ENCODE measurements at regions not wholly inside any gene's neighbourhood (a gene's known extent, or its start where the extent isn't known, plus 50 kb on each side); places are given as distances from the start of the nearest gene placed in this dataset.

- no peak overlapping the region for H3K27ac ChIP-seq
- H3K9me3 ChIP-seq = no peaks in the 10 kb centered on the region
- no peak overlapping the region for H3K4me3 ChIP-seq
- H3K27me3 ChIP-seq = no peaks in the 10 kb centered on the region
- H3K4me1 ChIP-seq = no peaks in the 10 kb centered on the region
- no peak for DNase-seq (ENCODE audit: low spot score in 2 of 2)
- no peaks in the 10 kb centered on the region for H3K36me3 ChIP-seq
- TF ChIP-seq CTCF (IDR thresholded peaks at IDR 0.05) = no peak
- no peak for TF ChIP-seq EP300 (IDR thresholded peaks at IDR 0.05)
- TF ChIP-seq POLR2AphosphoS5 (IDR thresholded peaks at IDR 0.05) = no peak
- no peak for TF ChIP-seq POLR2A (IDR thresholded peaks at IDR 0.05)
Observed at GRCh38 chr5:66342341-66342880, 198.3 kb downstream of the SREK1 start.

GRCh38 chr5:66343370-66344071 is 199.4 kb downstream of the SREK1 start:
- H3K27ac ChIP-seq = no peak overlapping the region
- no peak for DNase-seq (ENCODE audit: low spot score in 2 of 2)
- H3K4me3 ChIP-seq = no peak overlapping the region
- no peaks in the 10 kb centered on the region for H3K36me3 ChIP-seq
- TF ChIP-seq POLR2AphosphoS5 (IDR thresholded peaks at IDR 0.05) = no peak
- no peak for TF ChIP-seq CTCF (IDR thresholded peaks at IDR 0.05)
- TF ChIP-seq EP300 (IDR thresholded peaks at IDR 0.05) = no peak
- TF ChIP-seq POLR2A (IDR thresholded peaks at IDR 0.05) = no peak
- WGBS = 93% methylated on average over 5 of the region's 5 CpGs
- H3K27me3 ChIP-seq = no peaks in the 10 kb centered on the region
- H3K4me1 ChIP-seq = no peaks in the 10 kb centered on the region
- no peaks in the 10 kb centered on the region for H3K9me3 ChIP-seq

- H3K27ac ChIP-seq = no peak overlapping the region
- H3K27me3 ChIP-seq = no peaks in the 10 kb centered on the region
- no peak for DNase-seq (ENCODE audit: low spot score in 2 of 2)
- WGBS = 58% methylated on average over 1 of the region's 1 CpG
- TF ChIP-seq POLR2A (IDR thresholded peaks at IDR 0.05) = no peak
- no peak for TF ChIP-seq POLR2AphosphoS5 (IDR thresholded peaks at IDR 0.05)
- no peak for TF ChIP-seq CTCF (IDR thresholded peaks at IDR 0.05)
- no peak for TF ChIP-seq EP300 (IDR thresholded peaks at IDR 0.05)
- H3K9me3 ChIP-seq = no peaks in the 10 kb centered on the region
- H3K4me3 ChIP-seq = no peak overlapping the region
- no peaks in the 10 kb centered on the region for H3K4me1 ChIP-seq
- no peaks in the 10 kb centered on the region for H3K36me3 ChIP-seq
Observed at GRCh38 chr5:66344544-66344943, 200.4 kb downstream of the SREK1 start.

GRCh38 chr5:66345281-66345680 is 201.2 kb downstream of the SREK1 start:
- H3K4me1 ChIP-seq = no peaks in the 10 kb centered on the region
- H3K4me3 ChIP-seq = no peak overlapping the region

GRCh38 chr5:66346869-66347268 is 202.8 kb downstream of the SREK1 start:
- no peaks in the 10 kb centered on the region for H3K27me3 ChIP-seq
- no peak overlapping the region for H3K27ac ChIP-seq
- H3K36me3 ChIP-seq = no peaks in the 10 kb centered on the region
- H3K4me3 ChIP-seq = no peak overlapping the region
- no peak for DNase-seq (ENCODE audit: low spot score in 2 of 2)
- no peaks in the 10 kb centered on the region for H3K4me1 ChIP-seq
- no peak for TF ChIP-seq EP300 (IDR thresholded peaks at IDR 0.05)
- no peak for TF ChIP-seq POLR2AphosphoS5 (IDR thresholded peaks at IDR 0.05)
- TF ChIP-seq CTCF (IDR thresholded peaks at IDR 0.05) = no peak
- TF ChIP-seq POLR2A (IDR thresholded peaks at IDR 0.05) = no peak
- WGBS = 81% methylated on average over 6 of the region's 6 CpGs
- H3K9me3 ChIP-seq = no peaks in the 10 kb centered on the region

More at GRCh38 chr5:66345281-66345680, 201.2 kb downstream of the SREK1 start:
- no peak for TF ChIP-seq CTCF (IDR thresholded peaks at IDR 0.05)
- no peak for DNase-seq (ENCODE audit: low spot score in 2 of 2)
- Histone ChIP-seq H3K27me3 (no peaks in the 10 kb centered on the region), H3K9me3 (no peaks in the 10 kb centered on the region), H3K36me3 (no peaks in the 10 kb centered on the region), H3K27ac (no peak overlapping the region)

Measured in suprapubic skin (tissue), 4 donors.